ENCODE measurements at regions not wholly inside any gene's neighbourhood (a gene's known extent, or its start where the extent isn't known, plus 50 kb on each side); places are given as distances from the start of the nearest gene placed in this dataset.

GRCh38 chr5:21071421-21071820 is 1083.4 kb upstream of the CDH18 start:
- 57 to 75% methylated on average over 4 of the region's 4 CpGs for WGBS, 2 donors

GRCh38 chr5:21070858-21071257 is 1082.9 kb upstream of the CDH18 start:
- Histone ChIP-seq H3K4me3 (no peak overlapping the region), H3K27ac (no peak overlapping the region), H3K27me3 (no peaks in the 10 kb centered on the region), H3K36me3 (no peaks in the 10 kb centered on the region), H3K4me1 (no peaks in the 10 kb centered on the region), H3K9me3 (no peaks in the 10 kb centered on the region)
- FAIRE-seq = no peak
- no peak for ATAC-seq
- no peak for TF ChIP-seq CTCF (IDR thresholded peaks at IDR 0.05)
- intact Hi-C loops (cut with DNase I) = no loop called here
- no peak for DNase-seq

More at GRCh38 chr5:21071421-21071820, 1083.4 kb upstream of the CDH18 start:
- FAIRE-seq = no peak
- H3K9me3 ChIP-seq = no peaks in the 10 kb centered on the region
- no peak for ATAC-seq
- DNase-seq = no peak
- no peaks in the 10 kb centered on the region for H3K4me1 ChIP-seq
- no peak overlapping the region for H3K27ac ChIP-seq
- H3K4me3 ChIP-seq = no peak overlapping the region
- TF ChIP-seq CTCF (IDR thresholded peaks at IDR 0.05) = no peak
- no peaks in the 10 kb centered on the region for H3K27me3 ChIP-seq
- intact Hi-C loops (cut with DNase I) = no loop called here
- H3K36me3 ChIP-seq = no peaks in the 10 kb centered on the region

- FAIRE-seq = no peak
- intact Hi-C loops (cut with DNase I) = no loop called here
- DNase-seq = no peak
- no peaks in the 10 kb centered on the region for H3K27me3 ChIP-seq
- no peak for ATAC-seq
- H3K4me3 ChIP-seq = no peak overlapping the region
- no peaks in the 10 kb centered on the region for H3K36me3 ChIP-seq
- no peaks in the 10 kb centered on the region for H3K4me1 ChIP-seq
- H3K27ac ChIP-seq = no peak overlapping the region
- TF ChIP-seq CTCF (IDR thresholded peaks at IDR 0.05) = no peak
- whole genome bisulfite sequencing, 2 donors = 26 to 32% methylated on average over 1 of the region's 1 CpG
- H3K9me3 ChIP-seq = no peaks in the 10 kb centered on the region
These were observed 1079.7 kb upstream of the CDH18 start for GRCh38 chr5:21067724-21068123.

- WGBS, 2 donors = 69 to 82% methylated on average over 3 of the region's 3 CpGs
- intact Hi-C loops (cut with DNase I) = no loop called here
These were observed 1075.1 kb upstream of the CDH18 start for GRCh38 chr5:21063146-21063545.

GRCh38 chr5:21058289-21058688 is 1070.3 kb upstream of the CDH18 start:
- Histone ChIP-seq H3K4me1 (no peaks in the 10 kb centered on the region), H3K27me3 (no peaks in the 10 kb centered on the region), H3K27ac (no peak overlapping the region), H3K36me3 (no peaks in the 10 kb centered on the region), H3K4me3 (no peak overlapping the region), H3K9me3 (no peaks in the 10 kb centered on the region)
- DNase-seq (no peak), FAIRE-seq (no peak), ATAC-seq (no peak)
- no peak for TF ChIP-seq CTCF (IDR thresholded peaks at IDR 0.05)
- intact Hi-C loops (cut with DNase I) = no loop called here
- 74 to 86% methylated on average over 5 of the region's 5 CpGs for WGBS, 2 donors

More at GRCh38 chr5:21063146-21063545, 1075.1 kb upstream of the CDH18 start:
- H3K27ac ChIP-seq = no peak overlapping the region
- no peak for ATAC-seq
- no peaks in the 10 kb centered on the region for H3K27me3 ChIP-seq
- no peak for FAIRE-seq
- no peaks in the 10 kb centered on the region for H3K4me1 ChIP-seq
- DNase-seq = no peak
- H3K4me3 ChIP-seq = no peak overlapping the region
- no peaks in the 10 kb centered on the region for H3K36me3 ChIP-seq
- TF ChIP-seq CTCF (IDR thresholded peaks at IDR 0.05) = no peak
- H3K9me3 ChIP-seq = no peaks in the 10 kb centered on the region
